Astrocyte (in vitro differentiated cells and primary cell): ENCODE measurements at regions not wholly inside any gene's neighbourhood (a gene's known extent, or its start where the extent isn't known, plus 50 kb on each side); places are given as distances from the start of the nearest gene placed in this dataset.

Experiments used
- DNase-seq: peaks from one replicate; pipeline ENCODE4 v3.0.0-alpha.2; 2010; ENCODE audit warnings: low read depth
- FAIRE-seq: peaks from 2 replicates; lab custom pipeline; 2011; peaks lifted over from hg19 to GRCh38; lab: Jason Lieb, UNC
- H2AFZ ChIP-seq: 2 replicates; pipeline ENCODE4 v1.6.0; 2012; ENCODE audit warnings: low read depth, low read length, inconsistent platforms
- H3K27ac ChIP-seq: 2 replicates; pipeline ENCODE4 v1.5.1; 2011; ENCODE audit warnings: low read depth, low read length, inconsistent platforms
- H3K27me3 ChIP-seq: 2 replicates; pipeline ENCODE4 v1.6.0; 2011; ENCODE audit warnings: low read length, inconsistent platforms; ENCODE audit not compliant: insufficient read depth
- H3K36me3 ChIP-seq: 2 replicates; pipeline ENCODE4 v1.5.1; 2011; ENCODE audit warnings: low read length, inconsistent platforms; ENCODE audit not compliant: insufficient read depth
- H3K4me1 ChIP-seq: 2 replicates; pipeline ENCODE4 v1.5.1; 2011; ENCODE audit warnings: low read length, inconsistent platforms; ENCODE audit not compliant: insufficient read depth
- H3K4me2 ChIP-seq: 2 replicates; pipeline ENCODE4 v1.6.0; 2012; ENCODE audit warnings: low read length, inconsistent platforms
- H3K4me3 ChIP-seq: 2 replicates; pipeline ENCODE4 v1.5.1; 2011; ENCODE audit warnings: low read depth, mild to moderate bottlenecking, low read length, inconsistent platforms; ENCODE audit not compliant: insufficient read depth
- H3K79me2 ChIP-seq: 2 replicates; pipeline ENCODE4 v1.6.0; 2012; ENCODE audit warnings: mild to moderate bottlenecking, low read length, inconsistent platforms; ENCODE audit not compliant: insufficient read depth
- H3K9ac ChIP-seq: 2 replicates; pipeline ENCODE4 v1.6.0; 2012; ENCODE audit warnings: mild to moderate bottlenecking, low read length, inconsistent platforms
- H3K9me3 ChIP-seq: 2 replicates; pipeline ENCODE4 v1.5.1; 2012; ENCODE audit warnings: low read depth, mild to moderate bottlenecking, low read length, inconsistent platforms; ENCODE audit not compliant: insufficient read depth
- H4K20me1 ChIP-seq: 2 replicates; pipeline ENCODE4 v1.6.0; 2012; ENCODE audit warnings: low read length, inconsistent platforms; ENCODE audit not compliant: insufficient read depth
- H3K27ac Mint-ChIP-seq: one replicate; pipeline ENCODE4 v1.8.0; 2021; ENCODE audit warnings: mild to moderate bottlenecking, mixed read lengths; ENCODE audit not compliant: unreplicated experiment
- H3K27me3 Mint-ChIP-seq: one replicate; pipeline ENCODE4 v1.8.0; 2021; ENCODE audit warnings: low read depth, mixed read lengths; ENCODE audit not compliant: unreplicated experiment
- H3K36me3 Mint-ChIP-seq: one replicate; pipeline ENCODE4 v1.8.0; 2021; ENCODE audit warnings: low read depth, mixed read lengths; ENCODE audit not compliant: unreplicated experiment
- H3K4me1 Mint-ChIP-seq: one replicate; pipeline ENCODE4 v1.8.0; 2021; ENCODE audit warnings: low read depth, mixed read lengths; ENCODE audit not compliant: unreplicated experiment
- H3K4me3 Mint-ChIP-seq: one replicate; pipeline ENCODE4 v1.8.0; 2021; ENCODE audit warnings: mild to moderate bottlenecking, moderate library complexity, mixed read lengths; ENCODE audit not compliant: unreplicated experiment
- H3K9me3 Mint-ChIP-seq: one replicate; pipeline ENCODE4 v1.8.0; 2021; ENCODE audit warnings: mild to moderate bottlenecking, mixed read lengths; ENCODE audit not compliant: unreplicated experiment
- EZH2 ChIP-seq: IDR thresholded peaks from 2 replicates; pipeline ENCODE4 v1.6.1; 2012; ENCODE audit warnings: mild to moderate bottlenecking, low read length, inconsistent platforms; ENCODE audit not compliant: insufficient read depth
- TF ChIP-seq, protein P1 (sequence below): IDR thresholded peaks from 2 replicates; pipeline ENCODE4 v1.5.1; 2011; ENCODE audit warnings: low read depth, mild to moderate bottlenecking, inconsistent platforms, low read length, moderate library complexity; ENCODE audit not compliant: insufficient read depth

GRCh38 chr20:47950124-47950912 is 165.0 kb upstream of the SULF2 start:
- Mint-ChIP-seq H3K9me3 (no peaks in the 10 kb centered on the region), H3K27ac (no peak overlapping the region), H3K4me3 (no peak overlapping the region)

GRCh38 chr20:47949230-47949629 is 163.9 kb upstream of the SULF2 start:
- TF ChIP-seq EZH2: no peak
- TF ChIP-seq, protein P1, sequence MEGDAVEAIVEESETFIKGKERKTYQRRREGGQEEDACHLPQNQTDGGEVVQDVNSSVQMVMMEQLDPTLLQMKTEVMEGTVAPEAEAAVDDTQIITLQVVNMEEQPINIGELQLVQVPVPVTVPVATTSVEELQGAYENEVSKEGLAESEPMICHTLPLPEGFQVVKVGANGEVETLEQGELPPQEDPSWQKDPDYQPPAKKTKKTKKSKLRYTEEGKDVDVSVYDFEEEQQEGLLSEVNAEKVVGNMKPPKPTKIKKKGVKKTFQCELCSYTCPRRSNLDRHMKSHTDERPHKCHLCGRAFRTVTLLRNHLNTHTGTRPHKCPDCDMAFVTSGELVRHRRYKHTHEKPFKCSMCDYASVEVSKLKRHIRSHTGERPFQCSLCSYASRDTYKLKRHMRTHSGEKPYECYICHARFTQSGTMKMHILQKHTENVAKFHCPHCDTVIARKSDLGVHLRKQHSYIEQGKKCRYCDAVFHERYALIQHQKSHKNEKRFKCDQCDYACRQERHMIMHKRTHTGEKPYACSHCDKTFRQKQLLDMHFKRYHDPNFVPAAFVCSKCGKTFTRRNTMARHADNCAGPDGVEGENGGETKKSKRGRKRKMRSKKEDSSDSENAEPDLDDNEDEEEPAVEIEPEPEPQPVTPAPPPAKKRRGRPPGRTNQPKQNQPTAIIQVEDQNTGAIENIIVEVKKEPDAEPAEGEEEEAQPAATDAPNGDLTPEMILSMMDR: no peak
- no peak overlapping the region for H3K27ac ChIP-seq
- H3K36me3 Mint-ChIP-seq: no peaks in the 10 kb centered on the region
- DNase-seq (no peak), FAIRE-seq (no peak)
- H3K4me3 ChIP-seq: no peak overlapping the region
- H3K4me3 Mint-ChIP-seq: no peak overlapping the region
- no peaks in the 10 kb centered on the region for H3K9me3 Mint-ChIP-seq
- H3K4me1 ChIP-seq: peaks cover 18% of the 10 kb centered on the region
- H3K27me3 ChIP-seq: peaks cover 7% of the 10 kb centered on the region
- no peak overlapping the region for H3K9ac ChIP-seq
- H2AFZ ChIP-seq: no peak overlapping the region
- H3K27ac Mint-ChIP-seq: no peak overlapping the region
- H3K27me3 Mint-ChIP-seq: peaks cover 21% of the 10 kb centered on the region
- no peaks in the 10 kb centered on the region for H3K79me2 ChIP-seq
- H3K4me1 Mint-ChIP-seq: peaks cover 16% of the 10 kb centered on the region
- H3K9me3 ChIP-seq: no peaks in the 10 kb centered on the region
- H3K4me2 ChIP-seq: no peak overlapping the region
- no peaks in the 10 kb centered on the region for H4K20me1 ChIP-seq
- no peaks in the 10 kb centered on the region for H3K36me3 ChIP-seq

More at GRCh38 chr20:47950124-47950912, 165.0 kb upstream of the SULF2 start:
- Histone ChIP-seq H4K20me1 (no peaks in the 10 kb centered on the region), H3K9ac (peak overlapping the region; percentile 41), H2AFZ (no peak overlapping the region), H3K27ac (peak overlapping the region; percentile 62), H3K79me2 (no peaks in the 10 kb centered on the region), H3K4me3 (no peak overlapping the region), H3K4me2 (peak overlapping the region; percentile 57), H3K36me3 (no peaks in the 10 kb centered on the region), H3K27me3 (peaks cover 3% of the 10 kb centered on the region), H3K4me1 (peaks cover 18% of the 10 kb centered on the region), H3K9me3 (no peaks in the 10 kb centered on the region)
- DNase-seq: peak; percentile 78
- H3K36me3 Mint-ChIP-seq: no peaks in the 10 kb centered on the region
- no peak for TF ChIP-seq EZH2
- TF ChIP-seq, protein P1: no peak
- H3K27me3 Mint-ChIP-seq: peaks cover 13% of the 10 kb centered on the region
- no peak for FAIRE-seq
- H3K4me1 Mint-ChIP-seq: peaks cover 16% of the 10 kb centered on the region

DNA sequence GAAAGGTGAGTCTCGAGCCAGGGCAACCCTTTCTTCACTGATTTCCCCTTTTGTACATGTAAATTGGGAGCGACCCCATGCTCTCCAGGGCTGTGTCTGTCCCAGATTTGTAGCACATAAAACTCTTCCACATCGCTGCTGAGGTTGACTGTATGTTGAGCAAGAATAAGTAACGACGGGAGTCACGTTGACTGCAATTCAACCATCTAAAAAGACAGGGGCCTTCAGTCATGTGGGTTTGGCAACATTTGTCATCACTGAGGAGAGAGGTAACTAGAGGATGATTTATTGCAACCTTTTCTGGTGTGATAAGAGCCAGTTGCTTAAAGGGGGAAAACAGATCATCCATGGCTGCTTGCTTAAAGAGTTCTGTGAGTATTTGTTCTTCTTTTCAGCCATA is 159.4 kb upstream of the SULF2 start:
- Histone ChIP-seq H4K20me1 (no peaks in the 10 kb centered on the region), H3K79me2 (no peaks in the 10 kb centered on the region), H3K4me1 (no peaks in the 10 kb centered on the region), H3K9ac (no peak overlapping the region), H3K27me3 (peaks cover 7% of the 10 kb centered on the region), H3K4me3 (no peak overlapping the region), H2AFZ (no peak overlapping the region), H3K36me3 (no peaks in the 10 kb centered on the region), H3K9me3 (no peaks in the 10 kb centered on the region), H3K27ac (no peak overlapping the region), H3K4me2 (no peak overlapping the region)
- Mint-ChIP-seq H3K27me3 (peaks cover 47% of the 10 kb centered on the region), H3K36me3 (no peaks in the 10 kb centered on the region), H3K27ac (no peak overlapping the region), H3K4me3 (no peak overlapping the region), H3K9me3 (peaks cover 3% of the 10 kb centered on the region), H3K4me1 (peaks cover 6% of the 10 kb centered on the region)
- DNase-seq (no peak), FAIRE-seq (no peak)
- no peak for TF ChIP-seq EZH2
- TF ChIP-seq, protein P1: no peak
